ENCODE measurements at regions not wholly inside any gene's neighbourhood (a gene's known extent, or its start where the extent isn't known, plus 50 kb on each side); places are given as distances from the start of the nearest gene placed in this dataset.

DNA sequence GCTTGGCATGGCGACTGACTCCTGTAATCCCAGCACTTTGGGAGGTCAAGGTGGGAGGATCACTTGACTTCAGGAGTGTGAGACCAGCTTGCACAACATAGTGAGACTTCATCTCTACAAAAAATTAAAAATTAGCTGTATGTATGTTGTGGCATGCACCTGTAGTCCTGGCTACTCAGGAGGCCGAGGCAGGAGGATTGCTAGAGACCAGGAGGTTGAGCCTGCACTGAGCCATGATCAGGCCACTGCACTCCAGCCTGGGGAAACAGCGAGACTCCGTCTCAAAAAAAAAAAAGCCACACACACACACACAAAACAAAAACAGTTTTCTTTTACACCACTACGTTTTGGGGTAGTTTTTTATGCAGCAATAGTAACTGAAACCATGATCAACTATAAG is 89.0 kb upstream of the DHX40 start:
- TF ChIP-seq CTCF (IDR thresholded peaks at IDR 0.05) (no peak), POLR2A (IDR thresholded peaks at IDR 0.05) (no peak)
- H3K27ac ChIP-seq, result no peak overlapping the region
- no peaks in the 10 kb centered on the region for H3K36me3 ChIP-seq
- no peaks in the 10 kb centered on the region for H3K9me3 ChIP-seq
- no peak overlapping the region for H3K4me3 ChIP-seq
- no peak for DNase-seq
- H3K27me3 ChIP-seq, result no peaks in the 10 kb centered on the region
- intact Hi-C loops (cut with DNase I; ENCODE audit: low total_unique reads), result no loop called here
- no peaks in the 10 kb centered on the region for H3K4me1 ChIP-seq

- intact Hi-C loops (cut with DNase I; ENCODE audit: low total_unique reads), result no loop called here
- H3K4me1 ChIP-seq, result no peaks in the 10 kb centered on the region
- H3K9me3 ChIP-seq, result no peaks in the 10 kb centered on the region
- H3K36me3 ChIP-seq, result no peaks in the 10 kb centered on the region
- no peak overlapping the region for H3K4me3 ChIP-seq
- no peak for DNase-seq
- H3K27ac ChIP-seq, result no peak overlapping the region
- TF ChIP-seq POLR2A (IDR thresholded peaks at IDR 0.05) (no peak), CTCF (IDR thresholded peaks at IDR 0.05) (no peak)
- H3K27me3 ChIP-seq, result no peaks in the 10 kb centered on the region
Observed at GRCh38 chr17:59479141-59479540, 86.3 kb upstream of the DHX40 start.

DNA sequence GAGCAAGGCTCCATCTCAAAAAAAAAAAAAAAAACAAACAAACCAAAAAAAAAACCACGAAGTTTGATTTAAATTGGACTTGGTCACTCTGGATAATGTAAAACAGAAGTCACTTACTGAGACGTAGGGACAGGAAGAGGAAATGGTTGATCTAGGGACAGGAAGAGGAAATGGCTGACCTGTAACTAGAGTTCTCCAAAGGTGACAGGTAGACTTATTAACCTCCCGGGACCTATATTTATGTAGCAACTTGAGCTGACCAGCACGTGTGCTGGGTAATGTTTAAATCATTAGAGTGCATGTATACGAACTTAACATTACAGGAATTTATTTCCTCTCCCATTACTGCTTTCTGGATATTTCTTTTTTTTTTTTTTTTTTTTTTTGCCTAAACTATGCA is 81.5 kb upstream of the DHX40 start:
- H3K27me3 ChIP-seq, result no peaks in the 10 kb centered on the region
- intact Hi-C loops (cut with DNase I; ENCODE audit: low total_unique reads), result no loop called here
- TF ChIP-seq CTCF (IDR thresholded peaks at IDR 0.05) (no peak), POLR2A (IDR thresholded peaks at IDR 0.05) (no peak)
- no peak overlapping the region for H3K4me3 ChIP-seq
- H3K9me3 ChIP-seq, result no peaks in the 10 kb centered on the region
- no peaks in the 10 kb centered on the region for H3K4me1 ChIP-seq
- DNase-seq, result no peak
- no peaks in the 10 kb centered on the region for H3K36me3 ChIP-seq
- H3K27ac ChIP-seq, result no peak overlapping the region

DNA sequence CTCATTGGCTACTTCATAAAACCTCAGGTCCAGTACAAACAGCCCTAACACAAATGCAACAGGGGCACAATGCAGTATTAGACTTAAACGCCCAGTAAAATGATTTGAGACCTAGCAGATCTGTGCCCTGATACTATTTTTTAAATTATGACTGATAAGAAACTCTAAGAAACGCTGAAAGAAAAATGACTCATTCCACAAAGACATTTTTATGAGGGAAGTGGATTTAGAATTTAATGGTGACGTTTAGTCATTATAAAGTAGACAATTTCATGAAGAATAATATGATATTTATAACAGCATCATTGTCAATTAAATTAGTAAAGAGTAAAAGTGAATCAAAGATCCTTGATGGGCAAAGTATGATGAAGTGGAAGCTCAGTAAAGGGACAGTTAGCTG is 80.4 kb upstream of the DHX40 start:
- TF ChIP-seq CTCF (IDR thresholded peaks at IDR 0.05), result no peak
- TF ChIP-seq POLR2A (IDR thresholded peaks at IDR 0.05), result no peak

DNA sequence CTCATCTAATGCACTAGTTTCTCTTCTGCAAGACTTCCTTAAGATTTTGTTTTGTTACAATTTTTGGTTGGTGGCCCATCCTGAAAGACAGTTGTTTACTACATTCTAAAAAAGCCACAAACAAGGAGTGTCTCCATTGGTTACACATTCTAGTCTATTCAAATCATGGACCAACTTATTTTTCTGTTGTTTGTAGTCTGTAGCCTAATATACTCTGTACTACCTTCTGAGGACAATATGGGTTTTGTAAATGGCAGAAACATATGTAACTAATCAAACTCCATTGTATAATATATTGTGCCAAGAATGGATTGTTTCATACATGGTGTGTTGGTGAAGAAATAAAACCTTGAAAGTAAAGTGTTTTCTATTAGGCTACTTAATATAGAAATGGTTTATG is 79.5 kb upstream of the DHX40 start:
- Histone ChIP-seq H3K4me3 (no peak overlapping the region), H3K36me3 (no peaks in the 10 kb centered on the region), H3K27ac (no peak overlapping the region), H3K27me3 (no peaks in the 10 kb centered on the region), H3K4me1 (no peaks in the 10 kb centered on the region), H3K9me3 (no peaks in the 10 kb centered on the region)
- TF ChIP-seq CTCF (IDR thresholded peaks at IDR 0.05), result no peak
- TF ChIP-seq POLR2A (IDR thresholded peaks at IDR 0.05), result no peak
- intact Hi-C loops (cut with DNase I; ENCODE audit: low total_unique reads), result no loop called here
- DNase-seq, result no peak

More for the DNA sequence above, 80.4 kb upstream of the DHX40 start:
- DNase-seq, result no peak
- intact Hi-C loops (cut with DNase I; ENCODE audit: low total_unique reads), result no loop called here
- no peaks in the 10 kb centered on the region for H3K27me3 ChIP-seq
- H3K4me3 ChIP-seq, result no peak overlapping the region
- no peak overlapping the region for H3K27ac ChIP-seq
- H3K9me3 ChIP-seq, result no peaks in the 10 kb centered on the region
- H3K4me1 ChIP-seq, result no peaks in the 10 kb centered on the region
- no peaks in the 10 kb centered on the region for H3K36me3 ChIP-seq

Measured in uterus (tissue), 3 donors.